ENCODE measurements at regions not wholly inside any gene's neighbourhood (a gene's known extent, or its start where the extent isn't known, plus 50 kb on each side); places are given as distances from the start of the nearest gene placed in this dataset.

- TF ChIP-seq, protein P1, sequence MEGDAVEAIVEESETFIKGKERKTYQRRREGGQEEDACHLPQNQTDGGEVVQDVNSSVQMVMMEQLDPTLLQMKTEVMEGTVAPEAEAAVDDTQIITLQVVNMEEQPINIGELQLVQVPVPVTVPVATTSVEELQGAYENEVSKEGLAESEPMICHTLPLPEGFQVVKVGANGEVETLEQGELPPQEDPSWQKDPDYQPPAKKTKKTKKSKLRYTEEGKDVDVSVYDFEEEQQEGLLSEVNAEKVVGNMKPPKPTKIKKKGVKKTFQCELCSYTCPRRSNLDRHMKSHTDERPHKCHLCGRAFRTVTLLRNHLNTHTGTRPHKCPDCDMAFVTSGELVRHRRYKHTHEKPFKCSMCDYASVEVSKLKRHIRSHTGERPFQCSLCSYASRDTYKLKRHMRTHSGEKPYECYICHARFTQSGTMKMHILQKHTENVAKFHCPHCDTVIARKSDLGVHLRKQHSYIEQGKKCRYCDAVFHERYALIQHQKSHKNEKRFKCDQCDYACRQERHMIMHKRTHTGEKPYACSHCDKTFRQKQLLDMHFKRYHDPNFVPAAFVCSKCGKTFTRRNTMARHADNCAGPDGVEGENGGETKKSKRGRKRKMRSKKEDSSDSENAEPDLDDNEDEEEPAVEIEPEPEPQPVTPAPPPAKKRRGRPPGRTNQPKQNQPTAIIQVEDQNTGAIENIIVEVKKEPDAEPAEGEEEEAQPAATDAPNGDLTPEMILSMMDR (IDR thresholded peaks at IDR 0.05; ENCODE audit: low read length): no peak
- TF ChIP-seq EZH2 (optimal IDR thresholded peaks at IDR 0.05; ENCODE audit: low read depth, low read length) (no peak), EZH2phosphoT487 (IDR thresholded peaks at IDR 0.05; ENCODE audit: low read length) (no peak)
Observed at GRCh38 chr22:23395530-23396361, 184.3 kb downstream of the IGLL1 start.
